Neural progenitor cell (in vitro differentiated cells): ENCODE measurements at regions not wholly inside any gene's neighbourhood (a gene's known extent, or its start where the extent isn't known, plus 50 kb on each side); places are given as distances from the start of the nearest gene placed in this dataset.

ENCODE experiments used
- EZH2 ChIP-seq: fragments of 200-600 bp; sonication (generic); IDR thresholded peaks from 2 replicates; pipeline ENCODE4 v1.6.1; 2017; ENCODE audit warnings: antibody characterized with exemption, mild to moderate bottlenecking, moderate library complexity
- EZH2phosphoT487 ChIP-seq: fragments of 200-600 bp; sonication (generic); IDR thresholded peaks from 2 replicates; pipeline ENCODE4 v1.6.1; 2017; ENCODE audit warnings: antibody characterized with exemption
- TF ChIP-seq, protein P1 (sequence below): fragments of 200-600 bp; sonication (generic); IDR thresholded peaks from 2 replicates; pipeline ENCODE4 v1.5.1; 2017; ENCODE audit warnings: antibody characterized with exemption, mild to moderate bottlenecking

DNA sequence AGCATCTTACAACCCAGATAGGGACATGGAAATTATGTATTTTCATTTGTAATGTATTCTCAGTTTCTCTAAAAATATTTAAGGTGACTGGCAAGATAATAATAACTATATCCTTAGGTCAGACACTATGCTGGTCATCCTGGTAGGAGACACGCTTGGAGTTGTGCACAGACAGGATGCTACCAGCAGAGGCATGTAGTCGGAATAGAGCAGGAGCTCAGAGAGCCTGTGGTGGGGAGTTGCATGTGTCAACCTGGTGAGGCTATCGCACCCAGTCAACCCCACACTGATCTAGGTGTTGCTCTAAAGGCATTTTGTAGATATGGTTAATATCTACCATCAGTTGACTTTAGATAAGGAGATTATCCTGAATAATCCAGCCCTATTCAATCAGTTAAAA is 318.5 kb downstream of the MIAT start:
- TF ChIP-seq, protein P1, sequence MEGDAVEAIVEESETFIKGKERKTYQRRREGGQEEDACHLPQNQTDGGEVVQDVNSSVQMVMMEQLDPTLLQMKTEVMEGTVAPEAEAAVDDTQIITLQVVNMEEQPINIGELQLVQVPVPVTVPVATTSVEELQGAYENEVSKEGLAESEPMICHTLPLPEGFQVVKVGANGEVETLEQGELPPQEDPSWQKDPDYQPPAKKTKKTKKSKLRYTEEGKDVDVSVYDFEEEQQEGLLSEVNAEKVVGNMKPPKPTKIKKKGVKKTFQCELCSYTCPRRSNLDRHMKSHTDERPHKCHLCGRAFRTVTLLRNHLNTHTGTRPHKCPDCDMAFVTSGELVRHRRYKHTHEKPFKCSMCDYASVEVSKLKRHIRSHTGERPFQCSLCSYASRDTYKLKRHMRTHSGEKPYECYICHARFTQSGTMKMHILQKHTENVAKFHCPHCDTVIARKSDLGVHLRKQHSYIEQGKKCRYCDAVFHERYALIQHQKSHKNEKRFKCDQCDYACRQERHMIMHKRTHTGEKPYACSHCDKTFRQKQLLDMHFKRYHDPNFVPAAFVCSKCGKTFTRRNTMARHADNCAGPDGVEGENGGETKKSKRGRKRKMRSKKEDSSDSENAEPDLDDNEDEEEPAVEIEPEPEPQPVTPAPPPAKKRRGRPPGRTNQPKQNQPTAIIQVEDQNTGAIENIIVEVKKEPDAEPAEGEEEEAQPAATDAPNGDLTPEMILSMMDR: peak; percentile 5
- no peak for TF ChIP-seq EZH2phosphoT487
- no peak for TF ChIP-seq EZH2
